HepG2 (cell line): ENCODE measurements at regions not wholly inside any gene's neighbourhood (a gene's known extent, or its start where the extent isn't known, plus 50 kb on each side); places are given as distances from the start of the nearest gene placed in this dataset.

Experiments
- ATAC-seq: fragments of 200-7000 bp; cut with Tn5 transposase; 3 replicates; pipeline ENCODE4 v1.9.1; 2020; ENCODE audit warnings: mild to moderate bottlenecking, moderate library complexity
- BruUV-seq: library from RNA; stranded (reverse); fragments of 400-500 nt; replicated peaks from 2 replicates; lab custom pipeline; 2021; lab: Mats Ljungman, UMichigan
- CTCF ChIA-PET: fragments of 300-600 bp; formaldehyde crosslinking; extraction: SDS; loops from one replicate; lab custom pipeline; 2021; ENCODE audit warnings: low total read pairs, inconsistent platforms, low intra/inter-chr PET ratio; lab: Yijun Ruan, JAX
- POLR2A ChIA-PET: fragments of 350-600 bp; sonication (Branson Sonifier 250); formaldehyde crosslinking; loops from one replicate; lab custom pipeline; 2020; ENCODE audit warnings: antibody characterized with exemption, inconsistent platforms; lab: Yijun Ruan, JAX
- DNase-seq: peaks from one replicate; pipeline ENCODE4 v3.0.0-alpha.2; 2015; ENCODE audit warnings: low spot score
- FAIRE-seq: peaks from 3 replicates; lab custom pipeline; 2011; peaks lifted over from hg19 to GRCh38; lab: Jason Lieb, UNC
- H2AFZ ChIP-seq: one replicate; pipeline ENCODE4 v1.6.1; 2011; ENCODE audit warnings: low read length, inconsistent platforms
- H3K27ac ChIP-seq: fragments of 300-600 bp; 3 replicates; pipeline ENCODE4 v1.8.0; 2011; ENCODE audit warnings: mixed run types, mild to moderate bottlenecking, mixed read lengths, low read length, inconsistent platforms; ENCODE audit not compliant: insufficient read depth; ENCODE audit errors: extremely low read length
- H3K27me3 ChIP-seq, 2 experiments: fragments of 200-600 bp in 1 of 2; 2 replicates in 1 of 2; 3 replicates in 1 of 2; pipeline versions ENCODE4 v1.6.0 to v1.8.0; 2011; ENCODE audit warnings: low read length in 2 of 2, mild to moderate bottlenecking in 2 of 2, moderate library complexity in 2 of 2, inconsistent platforms in 1 of 2; ENCODE audit not compliant: insufficient read depth in 2 of 2, control insufficient read depth in 1 of 2
- H3K36me3 ChIP-seq, 2 experiments: fragments of 200-600 bp in 1 of 2; replicated peaks in 1 of 2; 2 replicates in 1 of 2; 3 replicates in 1 of 2; pipeline versions ENCODE4 v1.5.1 to v1.8.0; 2011; ENCODE audit warnings: low read length in 2 of 2, inconsistent platforms in 1 of 2; ENCODE audit not compliant: insufficient read depth in 2 of 2, control insufficient read depth in 1 of 2
- H3K4me1 ChIP-seq: 2 replicates; pipeline ENCODE4 v1.5.1; 2012; ENCODE audit warnings: low read length, inconsistent platforms; ENCODE audit not compliant: insufficient read depth
- H3K4me2 ChIP-seq: 2 replicates; pipeline ENCODE4 v1.6.0; 2011; ENCODE audit warnings: low read depth, low read length, inconsistent platforms
- H3K4me3 ChIP-seq, 3 experiments: fragments of 200-600 bp in 1 of 3; sonication (generic), shearing (Covaris generic) in 1 of 3; replicated peaks in 1 of 3; 2 replicates each; pipeline ENCODE4 v1.5.1; 2011 to 2016; ENCODE audit warnings: low read length in 3 of 3, inconsistent platforms in 2 of 3, low read depth in 2 of 3, mild to moderate bottlenecking in 2 of 3, control low read depth in 1 of 3, mixed read lengths in 1 of 3; ENCODE audit not compliant: insufficient read depth in 1 of 3
- H3K79me2 ChIP-seq: one replicate; pipeline ENCODE4 v1.6.1; 2011; ENCODE audit warnings: low read length, inconsistent platforms; ENCODE audit not compliant: insufficient read depth
- H3K9ac ChIP-seq: 2 replicates; pipeline ENCODE4 v1.6.0; 2011; ENCODE audit warnings: mild to moderate bottlenecking, low read depth, low read length, inconsistent platforms; ENCODE audit not compliant: insufficient read depth
- H3K9me3 ChIP-seq: 2 replicates; pipeline ENCODE4 v1.5.1; 2012; ENCODE audit warnings: mild to moderate bottlenecking, low read length
- H4K20me1 ChIP-seq: 2 replicates; pipeline ENCODE4 v1.6.0; 2011; ENCODE audit warnings: inconsistent platforms, mild to moderate bottlenecking, low read length, moderate library complexity; ENCODE audit not compliant: insufficient read depth
- CERS6 ChIP-seq: sonication (generic); formaldehyde crosslinking; IDR thresholded peaks from 2 replicates; pipeline ENCODE4 v1.5.0; 2020; ENCODE audit warnings: missing genetic modification reagents
- MED13 ChIP-seq: sonication (generic); formaldehyde crosslinking; IDR thresholded peaks from 2 replicates; pipeline ENCODE4 v1.5.0; 2020; ENCODE audit warnings: missing genetic modification reagents
- MTA1 ChIP-seq: sonication (generic); formaldehyde crosslinking; IDR thresholded peaks from 2 replicates; pipeline ENCODE4 v1.4.0; 2020; ENCODE audit warnings: missing genetic modification reagents, mild to moderate bottlenecking, borderline replicate concordance
- REXO4 ChIP-seq: sonication (generic); formaldehyde crosslinking; IDR thresholded peaks from 2 replicates; pipeline ENCODE4 v1.8.0; 2022; ENCODE audit warnings: missing genetic modification reagents, mild to moderate bottlenecking, borderline replicate concordance
- SAFB2 ChIP-seq: sonication (generic); formaldehyde crosslinking; IDR thresholded peaks from 2 replicates; pipeline ENCODE4 v1.5.1; 2020; ENCODE audit warnings: missing genetic modification reagents, low read depth, mild to moderate bottlenecking, borderline replicate concordance
- XBP1 ChIP-seq: sonication (generic); formaldehyde crosslinking; IDR thresholded peaks from 2 replicates; pipeline ENCODE4 v1.5.0; 2020; ENCODE audit warnings: missing genetic modification reagents
- ZBTB38 ChIP-seq: sonication (generic); formaldehyde crosslinking; IDR thresholded peaks from 2 replicates; pipeline ENCODE4 v1.5.1; 2020; ENCODE audit warnings: mild to moderate bottlenecking, missing genetic modification reagents
- ZNF275 ChIP-seq: sonication (generic); formaldehyde crosslinking; IDR thresholded peaks from 2 replicates; pipeline ENCODE4 v1.8.0; 2022; ENCODE audit warnings: missing genetic modification reagents, mild to moderate bottlenecking, inconsistent platforms, borderline replicate concordance
- ZNF280D ChIP-seq: sonication (generic); formaldehyde crosslinking; IDR thresholded peaks from 2 replicates; pipeline ENCODE4 v1.5.1; 2020; ENCODE audit warnings: mild to moderate bottlenecking, missing genetic modification reagents
- ZNF329 ChIP-seq: sonication (generic); formaldehyde crosslinking; IDR thresholded peaks from 2 replicates; pipeline ENCODE4 v1.9.0; 2021; ENCODE audit warnings: low read depth, mild to moderate bottlenecking, missing genetic modification reagents
- ZNF441 ChIP-seq: sonication (generic); formaldehyde crosslinking; IDR thresholded peaks from 2 replicates; pipeline ENCODE4 v1.7.0; 2021; ENCODE audit warnings: missing genetic modification reagents, borderline replicate concordance
- ZNF580 ChIP-seq: IDR thresholded peaks from 2 replicates; pipeline ENCODE4 v1.6.1; 2016; ENCODE audit warnings: low read depth, borderline replicate concordance
- ZNF784 ChIP-seq: sonication (generic); formaldehyde crosslinking; IDR thresholded peaks from 2 replicates; pipeline ENCODE4 v1.5.1; 2020; ENCODE audit warnings: missing genetic modification reagents, mild to moderate bottlenecking, borderline replicate concordance
- in situ Hi-C: cut with HindIII; loops from 2 replicates; pipeline ENCODE4 v1.10.0; 2017; ENCODE audit warnings: low pct_unique_long_range_greater_than_20kb; ENCODE audit not compliant: extremely low pct_ligation_motif_present
- intact Hi-C: fragments of 100-400 bp; cut with micrococcal nuclease; formaldehyde crosslinking; loops from one replicate; pipeline ENCODE4 v1.10.0; 2022; ENCODE audit not compliant: unreplicated experiment

GRCh38 chr2:16275131-16275530, 334.8 kb downstream of the MYCN start (continued):
- TF ChIP-seq ZNF280D (CRISPR knock-in tag): no peak
- no peak for TF ChIP-seq XBP1 (CRISPR knock-in tag)
- TF ChIP-seq ZBTB38 (CRISPR knock-in tag): no peak
- TF ChIP-seq CERS6 (CRISPR knock-in tag): no peak
- no peak for TF ChIP-seq REXO4 (CRISPR knock-in tag)
- TF ChIP-seq SAFB2 (CRISPR knock-in tag): no peak

GRCh38 chr2:16273111-16273510, 332.8 kb downstream of the MYCN start:
- Histone ChIP-seq H3K27me3 (no peaks in the 10 kb centered on the region; a peak in 1 of 5 replicates), H3K9ac (no peak overlapping the region), H3K4me1 (no peaks in the 10 kb centered on the region), H3K79me2 (no peaks in the 10 kb centered on the region), H3K9me3 (no peaks in the 10 kb centered on the region), H3K27ac (no peak overlapping the region), H3K4me2 (no peak overlapping the region), H4K20me1 (no peaks in the 10 kb centered on the region), H2AFZ (no peak overlapping the region), H3K36me3 (no peaks in the 10 kb centered on the region; a peak in 1 of 5 replicates), H3K4me3 (no peak overlapping the region)
- ATAC-seq (no peak), FAIRE-seq (no peak), DNase-seq (no peak)
- no peak for TF ChIP-seq MED13 (CRISPR knock-in tag)
- TF ChIP-seq ZNF580 (CRISPR knock-in tag): no peak
- TF ChIP-seq ZNF329 (CRISPR knock-in tag): no peak
- TF ChIP-seq ZNF784 (CRISPR knock-in tag): no peak
- TF ChIP-seq ZNF275 (CRISPR knock-in tag): no peak
- no peak for TF ChIP-seq ZNF441
- no peak for TF ChIP-seq MTA1
- ChIA-PET CTCF (no interaction called here), POLR2A (no interaction called here)
- no TSS peak for BruUV-seq
- intact Hi-C loops: no loop called here
- in situ Hi-C loops: no loop called here
